Gastrocnemius medialis (tissue), 4 donors: ENCODE measurements at regions not wholly inside any gene's neighbourhood (a gene's known extent, or its start where the extent isn't known, plus 50 kb on each side); places are given as distances from the start of the nearest gene placed in this dataset.

Experiments
- CTCF ChIP-seq, 5 experiments: fragments of 450-650 bp in 3 of 5; fragments of 200-600 bp in 2 of 5; sonication (generic) in 2 of 5; IDR thresholded peaks in 4 of 5; conservative IDR thresholded peaks in 1 of 5; 1 replicate in 4 of 5; 2 replicates in 1 of 5; pipeline ENCODE4 v1.5.1; 2016 to 2019; ENCODE audit warnings: antibody characterized with exemption in 5 of 5, mild to moderate bottlenecking in 3 of 5, moderate library complexity in 3 of 5
- POLR2A ChIP-seq, 2 donors: fragments of 450-650 bp; IDR thresholded peaks; one replicate each; pipeline ENCODE4 v1.6.1; 2017; ENCODE audit warnings: antibody characterized with exemption in 2 of 2, mild to moderate bottlenecking in 2 of 2, moderate library complexity in 2 of 2

GRCh38 chr2:181239201-181239799 lies 217.9 kb upstream of the ITGA4 start:
- TF ChIP-seq POLR2A (IDR thresholded peaks at IDR 0.05) (no peak), CTCF (IDR thresholded peaks at IDR 0.05 in 4 of 5, conservative IDR thresholded peaks at IDR 0.05 in 1 of 5) (no peak)
